GM18499 (cell line): ENCODE measurements at regions not wholly inside any gene's neighbourhood (a gene's known extent, or its start where the extent isn't known, plus 50 kb on each side); places are given as distances from the start of the nearest gene placed in this dataset.

Experiments
- ATAC-seq: cut with Tn5 transposase; IDR thresholded peaks from one replicate; pipeline ENCODE4 v1.9.1; 2021; ENCODE audit warnings: moderate number of reproducible peaks; ENCODE audit not compliant: insufficient read depth, unreplicated experiment

DNA sequence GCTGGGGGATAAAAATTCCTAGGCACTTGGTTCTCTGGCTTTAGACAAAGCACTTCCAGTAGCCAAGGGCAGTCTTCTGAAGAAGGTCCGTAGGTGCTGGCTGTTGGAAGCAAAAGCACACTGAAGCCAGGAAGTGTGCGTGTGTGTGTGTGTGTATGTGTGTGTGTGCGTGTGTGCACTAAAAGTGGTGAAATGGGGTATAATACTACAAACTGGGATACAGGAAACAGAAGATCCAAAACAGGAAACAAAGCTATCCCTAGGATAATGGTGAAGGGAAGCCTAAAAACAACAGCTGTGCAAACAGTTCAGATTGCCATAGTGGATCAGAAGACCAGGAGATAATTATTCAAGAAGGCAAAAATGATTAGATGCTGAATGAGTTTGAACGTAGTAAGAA, 103.4 kb downstream of the IL20RB start:
- ATAC-seq: no peak

DNA sequence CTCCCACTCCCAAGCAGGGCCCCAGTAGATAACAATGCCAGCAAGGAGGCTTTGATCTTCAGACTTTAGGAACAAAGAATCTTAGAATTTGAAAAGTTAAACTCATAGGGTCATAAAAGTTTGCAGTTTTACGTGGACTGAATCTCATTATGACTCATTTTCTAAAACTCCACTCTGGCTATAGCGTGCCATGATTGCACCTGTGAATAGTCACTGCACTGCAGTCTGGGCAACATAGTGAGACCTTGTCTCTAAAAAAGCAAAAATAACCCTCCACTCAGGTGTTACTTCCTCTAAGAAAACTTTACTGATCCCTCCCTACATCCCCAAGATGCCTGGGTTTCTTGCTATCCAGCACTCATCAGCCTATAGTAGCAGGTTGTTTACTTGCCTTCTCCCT, 104.5 kb downstream of the IL20RB start:
- peak; percentile 85 for ATAC-seq

GRCh38 chr3:137065381-137065780, 107.6 kb downstream of the IL20RB start:
- no peak for ATAC-seq

DNA sequence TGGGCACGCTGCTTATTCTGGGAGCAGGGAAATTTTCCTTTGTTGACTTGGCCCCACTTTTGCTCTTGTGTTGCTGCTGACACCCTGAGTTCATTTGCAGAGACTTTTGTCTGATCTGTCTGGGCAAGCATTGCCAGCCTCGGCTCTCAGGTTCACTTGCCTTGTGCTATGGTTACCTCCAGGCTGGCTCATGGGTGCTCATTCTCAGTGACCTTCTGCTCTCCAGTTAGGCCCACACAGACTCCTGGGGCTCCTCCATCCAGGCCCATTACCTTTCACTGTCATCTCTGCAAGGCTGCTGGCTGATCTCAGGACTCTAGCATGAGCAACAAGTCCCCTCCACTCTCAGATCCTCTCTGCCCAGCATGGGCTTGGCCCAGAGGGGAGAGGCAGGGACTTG, 108.3 kb downstream of the IL20RB start:
- no peak for ATAC-seq

DNA sequence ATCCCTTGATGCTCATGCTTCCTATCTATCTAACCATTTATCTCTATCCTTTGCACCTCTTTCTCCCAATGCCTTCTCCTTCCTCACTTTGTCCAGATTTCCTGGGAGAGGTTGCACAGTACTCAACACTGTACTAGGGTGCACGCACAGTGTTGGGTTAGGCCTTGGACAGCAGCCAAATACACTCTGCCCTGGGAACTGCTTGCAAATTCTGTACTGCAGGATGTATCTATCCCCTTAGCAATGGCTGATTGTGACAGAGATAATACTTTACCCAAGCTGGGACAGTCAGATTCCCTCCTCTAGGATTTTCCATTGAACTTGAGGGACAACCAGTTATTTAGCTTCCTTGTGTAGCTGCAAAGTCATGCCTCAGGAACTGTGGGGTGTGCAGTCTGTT, 113.3 kb downstream of the IL20RB start:
- ATAC-seq: no peak

GRCh38 chr3:137075020-137075419, 117.2 kb downstream of the IL20RB start:
- ATAC-seq: no peak

- ATAC-seq: no peak
Observed at GRCh38 chr3:137078040-137078439, 120.3 kb downstream of the IL20RB start.

DNA sequence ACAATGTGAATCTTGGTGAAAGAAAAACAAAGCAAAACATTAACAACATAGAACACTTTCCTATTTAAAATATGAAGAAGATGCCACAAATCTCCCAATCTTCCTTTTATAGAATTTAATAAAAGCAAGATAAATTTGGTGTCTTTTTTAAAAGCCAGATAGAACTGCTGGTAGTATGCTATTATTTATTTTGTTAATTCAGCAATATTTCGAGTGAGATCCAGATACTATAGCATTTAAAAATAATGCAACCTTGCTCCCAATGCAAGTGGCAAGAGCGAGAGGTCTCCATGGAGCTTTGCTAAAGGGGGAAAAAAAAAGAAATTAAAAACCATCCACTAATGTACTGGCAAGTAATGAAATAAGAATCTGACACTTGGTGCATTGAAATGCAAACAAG, 121.8 kb downstream of the IL20RB start:
- ATAC-seq: no peak

- ATAC-seq: no peak
Observed at GRCh38 chr3:137081711-137082110, 123.9 kb downstream of the IL20RB start.

- ATAC-seq: no peak
Observed at GRCh38 chr3:137082763-137083162, 125.0 kb downstream of the IL20RB start.

- ATAC-seq: no peak
Observed at GRCh38 chr3:137083332-137083731, 125.5 kb downstream of the IL20RB start.

DNA sequence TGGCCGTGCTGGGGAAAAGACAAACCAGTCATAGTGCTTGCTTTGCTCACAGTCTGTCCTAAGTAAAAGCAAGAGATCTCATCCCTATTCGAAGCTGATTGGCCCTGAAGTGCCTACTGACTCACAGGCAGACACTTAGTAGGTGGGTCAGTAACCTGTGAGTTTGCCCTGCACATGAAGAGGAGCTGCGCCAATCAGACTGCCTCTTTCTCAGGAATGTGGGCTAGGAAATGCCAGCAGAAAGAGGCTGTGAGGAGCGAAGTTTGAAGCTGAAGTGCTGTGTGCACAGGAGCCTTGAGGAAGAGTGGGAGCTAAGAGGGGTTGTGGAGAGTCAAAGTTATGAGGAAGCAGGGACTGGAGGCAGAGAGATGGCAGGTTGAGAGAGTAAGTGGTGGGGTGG, 126.8 kb downstream of the IL20RB start:
- no peak for ATAC-seq

DNA sequence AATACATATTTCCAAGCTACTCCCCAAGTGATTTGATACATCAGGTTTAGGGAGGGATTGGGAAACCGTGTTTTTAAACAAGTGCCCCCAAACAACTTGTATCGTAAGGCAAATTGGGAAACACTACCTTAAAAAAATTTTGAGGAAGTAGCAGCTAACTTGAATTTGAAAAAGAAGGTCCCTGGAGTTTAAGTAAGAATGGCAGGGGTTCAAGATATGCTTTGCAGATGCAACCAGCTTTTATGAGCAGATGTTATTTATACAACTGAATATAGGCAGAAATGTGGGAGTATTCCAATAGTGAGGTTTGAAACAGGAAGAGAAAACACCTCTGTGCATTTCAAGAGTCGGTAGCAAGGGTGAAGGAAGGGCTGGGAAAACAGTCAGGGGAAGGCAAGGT, 139.6 kb downstream of the IL20RB start:
- no peak for ATAC-seq

GRCh38 chr3:137097852-137098251, 140.1 kb downstream of the IL20RB start:
- no peak for ATAC-seq

DNA sequence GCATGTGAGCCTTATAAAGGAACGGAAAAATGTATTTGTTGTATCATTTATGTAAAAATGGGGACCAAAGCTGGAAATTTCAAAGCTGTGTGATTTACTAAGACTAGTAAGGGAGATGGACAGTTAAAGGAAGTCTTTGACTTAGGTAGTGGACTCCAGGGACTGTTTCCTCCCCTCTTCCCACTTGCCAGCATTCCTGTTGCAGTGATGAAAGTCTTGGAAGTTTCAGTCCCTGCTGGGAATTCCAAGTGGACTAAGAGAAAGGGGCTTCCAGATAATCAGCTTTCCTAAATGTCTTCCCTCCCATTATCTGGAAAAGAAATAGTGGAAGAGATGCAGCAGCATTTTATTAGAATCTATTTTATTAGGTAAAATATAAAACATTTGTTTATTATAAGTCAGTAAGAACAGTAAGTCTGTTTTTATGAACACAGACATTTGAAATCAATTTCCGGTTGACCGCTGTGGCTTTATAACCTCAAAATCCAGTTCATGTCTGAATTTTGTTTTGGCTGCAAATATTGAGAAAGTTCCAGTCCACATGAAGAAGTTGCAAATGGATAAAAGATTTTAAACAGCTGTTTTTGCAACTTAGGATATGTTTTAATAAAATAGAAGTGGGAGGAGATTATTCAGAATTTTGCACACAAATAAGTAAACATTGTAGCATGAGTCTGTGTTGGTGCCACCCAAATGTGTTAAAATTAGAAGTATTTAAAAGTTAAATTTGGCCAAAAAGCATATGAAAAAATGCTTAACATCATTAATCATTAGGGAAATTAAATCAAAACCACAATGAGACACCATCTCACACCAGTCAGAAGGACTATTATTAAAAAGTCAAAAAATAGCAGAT, 141.8 kb downstream of the IL20RB start:
- no peak for ATAC-seq

DNA sequence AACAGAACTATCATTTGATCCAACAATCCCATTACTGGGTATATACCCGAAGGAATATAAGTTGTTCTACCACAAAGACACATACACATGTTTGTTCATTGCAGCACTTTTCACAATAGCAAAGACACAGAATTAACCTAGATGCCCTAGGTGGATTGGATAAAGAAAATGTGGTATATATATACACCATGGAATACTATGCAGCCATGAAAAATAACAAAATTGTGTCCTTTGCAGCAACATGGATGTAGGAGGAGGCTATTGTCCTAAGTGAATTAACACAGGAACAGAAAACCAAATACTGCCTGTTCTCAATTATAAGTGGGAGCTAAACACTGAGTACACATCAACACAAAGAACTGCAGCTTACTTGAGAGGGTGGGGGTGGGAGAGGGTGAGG, 142.5 kb downstream of the IL20RB start:
- ATAC-seq: no peak

DNA sequence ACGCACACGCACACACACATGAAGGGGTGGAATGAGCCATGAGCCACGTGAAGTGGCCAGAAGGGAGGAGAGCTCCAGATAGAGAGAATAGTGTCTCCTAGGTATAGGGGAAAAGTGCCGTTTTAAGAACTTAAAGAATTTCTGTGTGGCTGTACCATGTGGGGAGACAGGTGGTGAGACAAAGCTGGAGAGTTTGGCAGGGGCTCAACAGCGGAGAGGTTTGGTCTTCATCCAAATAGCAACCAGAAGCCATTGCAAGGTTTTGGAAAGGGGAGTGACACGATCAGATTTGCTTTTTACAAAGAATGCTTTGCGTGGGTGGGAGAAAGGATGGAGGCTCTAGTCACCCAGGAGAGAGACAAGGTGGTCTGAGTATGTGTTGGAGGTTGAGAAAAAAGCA, 146.0 kb downstream of the IL20RB start:
- ATAC-seq: no peak

GRCh38 chr3:137105277-137105977, 147.6 kb downstream of the IL20RB start:
- ATAC-seq: no peak

DNA sequence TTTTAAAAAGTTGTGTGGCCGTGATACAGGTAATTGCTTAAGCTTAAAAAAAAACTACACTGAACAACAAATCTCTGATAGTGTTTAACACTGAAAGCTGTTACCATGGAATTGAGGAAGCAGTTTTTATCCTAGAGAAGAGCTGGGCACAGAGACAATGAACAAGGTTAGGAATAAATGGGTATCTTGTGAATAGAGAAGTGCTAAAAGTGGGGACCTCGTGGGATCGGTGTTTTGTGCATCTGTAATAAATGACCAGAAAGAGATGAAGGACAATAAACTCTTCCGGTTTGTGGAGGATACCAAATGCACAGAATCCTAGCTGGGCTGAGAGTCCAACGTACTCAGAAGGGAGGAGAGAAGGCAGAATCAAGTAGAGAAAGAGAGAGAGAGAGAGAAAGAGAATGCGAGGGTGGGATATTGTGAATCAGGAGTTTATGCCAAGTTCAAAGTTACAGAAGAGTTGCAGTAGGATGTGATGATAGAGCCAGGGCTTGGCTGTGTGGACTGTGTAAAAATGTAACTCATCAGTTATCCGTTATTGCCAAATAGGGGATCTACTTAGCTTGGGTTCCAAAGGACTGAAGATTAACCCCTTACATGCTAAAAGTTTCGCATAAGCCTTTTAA, 148.9 kb downstream of the IL20RB start:
- no peak for ATAC-seq

GRCh38 chr3:137108699-137109440, 151.1 kb downstream of the IL20RB start:
- ATAC-seq: no peak
